ENCODE measurements at regions not wholly inside any gene's neighbourhood (a gene's known extent, or its start where the extent isn't known, plus 50 kb on each side); places are given as distances from the start of the nearest gene placed in this dataset.

DNA sequence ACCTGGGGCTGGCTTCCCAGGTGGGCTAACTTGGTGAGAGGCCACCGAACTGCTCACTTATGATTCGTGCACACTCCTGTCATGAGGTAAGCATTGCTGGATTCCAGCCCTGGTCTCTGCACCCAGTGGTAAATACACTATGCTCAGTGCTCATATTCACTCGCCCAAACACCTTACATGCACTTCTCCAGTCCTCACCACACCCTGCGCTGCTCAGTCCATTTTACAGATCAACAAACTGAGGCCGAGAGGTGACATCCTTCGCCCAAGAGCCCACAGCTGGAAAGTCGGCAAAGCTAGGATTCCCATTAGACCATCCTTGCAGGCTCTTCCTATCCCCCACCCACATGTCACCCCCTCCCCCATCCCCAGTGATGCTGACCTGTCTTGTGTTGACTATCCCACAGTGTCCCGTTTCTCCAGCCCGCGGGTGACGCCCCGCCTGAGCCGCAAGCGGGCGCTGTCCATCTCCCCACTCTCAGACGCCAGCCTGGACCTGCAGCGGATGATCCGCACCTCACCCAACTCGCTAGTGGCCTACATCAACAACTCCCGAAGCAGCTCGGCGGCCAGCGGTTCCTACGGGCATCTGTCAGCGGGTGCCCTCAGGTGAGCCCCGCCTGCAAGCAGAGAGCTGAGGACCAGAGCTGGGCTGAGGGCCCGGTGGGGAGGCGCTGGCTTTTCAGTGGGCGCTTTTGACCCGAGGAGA lies 232.8 kb downstream of the GLI2 start:
- intact Hi-C loops (cut with micrococcal nuclease; ENCODE audit: unreplicated experiment), result no loop called here
- no TSS peak for BruUV-seq (replicated peaks)
- no peaks in the 10 kb centered on the region for H3K9me2 ChIP-seq (ENCODE audit: insufficient read depth)
- no peaks in the 10 kb centered on the region for H3F3A ChIP-seq (ENCODE audit: insufficient read depth, low read depth)
- no peaks in the 10 kb centered on the region for H3K79me2 ChIP-seq (ENCODE audit: low read depth)
- H3K4me2 ChIP-seq, result no peak overlapping the region
- no peak for DNase-seq
- H3K36me3 ChIP-seq (ENCODE audit: low read depth), result no peaks in the 10 kb centered on the region
- TF ChIP-seq, protein P1, sequence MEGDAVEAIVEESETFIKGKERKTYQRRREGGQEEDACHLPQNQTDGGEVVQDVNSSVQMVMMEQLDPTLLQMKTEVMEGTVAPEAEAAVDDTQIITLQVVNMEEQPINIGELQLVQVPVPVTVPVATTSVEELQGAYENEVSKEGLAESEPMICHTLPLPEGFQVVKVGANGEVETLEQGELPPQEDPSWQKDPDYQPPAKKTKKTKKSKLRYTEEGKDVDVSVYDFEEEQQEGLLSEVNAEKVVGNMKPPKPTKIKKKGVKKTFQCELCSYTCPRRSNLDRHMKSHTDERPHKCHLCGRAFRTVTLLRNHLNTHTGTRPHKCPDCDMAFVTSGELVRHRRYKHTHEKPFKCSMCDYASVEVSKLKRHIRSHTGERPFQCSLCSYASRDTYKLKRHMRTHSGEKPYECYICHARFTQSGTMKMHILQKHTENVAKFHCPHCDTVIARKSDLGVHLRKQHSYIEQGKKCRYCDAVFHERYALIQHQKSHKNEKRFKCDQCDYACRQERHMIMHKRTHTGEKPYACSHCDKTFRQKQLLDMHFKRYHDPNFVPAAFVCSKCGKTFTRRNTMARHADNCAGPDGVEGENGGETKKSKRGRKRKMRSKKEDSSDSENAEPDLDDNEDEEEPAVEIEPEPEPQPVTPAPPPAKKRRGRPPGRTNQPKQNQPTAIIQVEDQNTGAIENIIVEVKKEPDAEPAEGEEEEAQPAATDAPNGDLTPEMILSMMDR (conservative IDR thresholded peaks at IDR 0.05), result no peak
- TF ChIP-seq EZH2 (IDR thresholded peaks at IDR 0.05; ENCODE audit: low read depth), result no peak
- no peaks in the 10 kb centered on the region; the same call in 1 of the 2 replicates for H3K4me1 ChIP-seq (replicated peaks; ENCODE audit: insufficient read depth)
- H3K27me3 ChIP-seq (ENCODE audit: insufficient read depth, low read depth), result peaks cover 24% of the 10 kb centered on the region; the same call in 1 of the 2 replicates
- no peak overlapping the region for H3K27ac ChIP-seq
- H2AFZ ChIP-seq, result no peak overlapping the region
- H4K20me1 ChIP-seq (ENCODE audit: insufficient read depth), result no peaks in the 10 kb centered on the region
- ChIA-PET CTCF (no interaction called here), POLR2A (ENCODE audit: unreplicated experiment) (interaction anchor here (0.7 kb wide), 1 partner anchor 534 kb away, joined by 3 read pairs; no protein-coding TSS in a partner anchor)
- H3K9me3 ChIP-seq (ENCODE audit: insufficient read depth, low read depth), result no peaks in the 10 kb centered on the region
- no peak overlapping the region for H3K4me3 ChIP-seq

DNA sequence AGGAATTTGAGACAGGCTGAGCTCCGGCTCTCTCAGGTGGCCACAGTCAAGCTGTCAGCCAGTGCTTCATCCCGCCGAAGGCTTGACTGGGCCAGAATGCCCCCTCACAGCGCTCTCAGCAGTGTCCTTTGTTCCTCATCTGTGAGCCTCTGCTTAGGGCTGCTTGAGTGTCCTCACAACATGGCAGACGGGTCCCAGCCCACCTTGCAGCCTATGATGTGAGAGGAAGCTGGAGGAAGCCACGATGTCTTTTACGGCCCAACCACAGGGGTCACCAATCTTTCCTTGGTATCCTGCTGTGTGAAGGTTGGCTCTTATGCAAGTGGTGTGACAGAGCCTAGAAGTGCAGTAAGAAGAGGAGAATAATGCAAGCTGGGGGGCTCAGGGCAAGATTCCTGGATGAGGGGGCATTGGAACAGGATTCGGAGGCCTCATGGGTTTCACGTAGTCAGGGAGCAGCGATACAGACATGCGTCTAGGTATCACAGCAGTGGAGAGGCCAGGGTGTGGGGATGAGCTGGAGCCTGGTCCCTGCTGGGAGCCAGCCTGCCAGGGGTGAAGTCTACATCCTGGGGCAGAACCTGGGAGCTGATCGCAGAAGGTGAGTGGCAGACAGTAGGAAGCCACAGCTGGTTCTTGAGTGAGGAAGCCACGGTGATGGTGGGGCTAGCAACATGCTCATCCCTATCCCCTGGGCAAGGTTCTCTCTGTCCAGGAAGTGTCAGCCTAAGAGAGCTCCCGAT lies 234.1 kb downstream of the GLI2 start:
- H3K27ac ChIP-seq, result no peak overlapping the region
- intact Hi-C loops (cut with micrococcal nuclease; ENCODE audit: unreplicated experiment), result no loop called here
- H4K20me1 ChIP-seq (ENCODE audit: insufficient read depth), result no peaks in the 10 kb centered on the region
- no peaks in the 10 kb centered on the region for H3K36me3 ChIP-seq (ENCODE audit: low read depth)
- no peak overlapping the region for H3K4me2 ChIP-seq
- no peaks in the 10 kb centered on the region for H3K9me2 ChIP-seq (ENCODE audit: insufficient read depth)
- no peaks in the 10 kb centered on the region for H3K9me3 ChIP-seq (ENCODE audit: insufficient read depth, low read depth)
- H3K4me1 ChIP-seq (replicated peaks; ENCODE audit: insufficient read depth), result no peaks in the 10 kb centered on the region
- no peaks in the 10 kb centered on the region for H3F3A ChIP-seq (ENCODE audit: insufficient read depth, low read depth)
- DNase-seq, result no peak
- H3K4me3 ChIP-seq, result no peak overlapping the region
- peaks cover 31% of the 10 kb centered on the region; the same call in 1 of the 2 replicates for H3K27me3 ChIP-seq (ENCODE audit: insufficient read depth, low read depth)
- no peak for TF ChIP-seq EZH2 (IDR thresholded peaks at IDR 0.05; ENCODE audit: low read depth)
- TF ChIP-seq, protein P1 (conservative IDR thresholded peaks at IDR 0.05), result no peak
- CTCF ChIA-PET, result interaction anchor here (0.6 kb wide), 2 partner anchors 89 to 108 kb away, joined by 3 to 4 read pairs; no protein-coding TSS in a partner anchor
- no peaks in the 10 kb centered on the region for H3K79me2 ChIP-seq (ENCODE audit: low read depth)
- no TSS peak for BruUV-seq (replicated peaks)
- POLR2A ChIA-PET (ENCODE audit: unreplicated experiment), result interaction anchor here (0.5 to 0.7 kb wide), 2 partner anchors 211 to 546 kb away, joined by 3 to 6 read pairs; no protein-coding TSS in a partner anchor
- H2AFZ ChIP-seq, result no peak overlapping the region

DNA sequence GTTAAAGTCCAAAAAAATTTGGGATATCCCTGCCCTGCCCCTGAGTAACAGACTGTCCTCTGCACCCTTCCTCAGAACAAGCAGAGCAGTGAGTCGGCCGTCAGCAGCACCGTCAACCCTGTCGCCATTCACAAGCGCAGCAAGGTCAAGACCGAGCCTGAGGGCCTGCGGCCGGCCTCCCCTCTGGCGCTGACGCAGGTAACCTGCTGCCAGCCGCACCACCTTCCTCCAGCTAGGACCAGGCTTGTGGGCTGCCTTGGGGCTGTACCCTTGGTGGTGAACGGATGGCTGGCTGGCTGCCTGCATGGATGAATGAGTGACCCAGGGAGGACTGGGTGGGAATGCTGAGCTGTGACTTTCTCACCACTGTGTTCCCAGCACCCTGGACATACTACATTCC lies 236.2 kb downstream of the GLI2 start:
- H3K9me2 ChIP-seq (ENCODE audit: insufficient read depth), result no peaks in the 10 kb centered on the region
- no peak overlapping the region for H3K4me2 ChIP-seq
- peaks cover 24% of the 10 kb centered on the region; the same call in 1 of the 2 replicates for H3K27me3 ChIP-seq (ENCODE audit: insufficient read depth, low read depth)
- no peaks in the 10 kb centered on the region for H4K20me1 ChIP-seq (ENCODE audit: insufficient read depth)
- BruUV-seq (replicated peaks), result no TSS peak
- H3K79me2 ChIP-seq (ENCODE audit: low read depth), result no peaks in the 10 kb centered on the region
- H3K36me3 ChIP-seq (ENCODE audit: low read depth), result no peaks in the 10 kb centered on the region
- H3K27ac ChIP-seq, result no peak overlapping the region
- H3K9me3 ChIP-seq (ENCODE audit: insufficient read depth, low read depth), result no peaks in the 10 kb centered on the region
- no peak for DNase-seq
- no peak for TF ChIP-seq EZH2 (IDR thresholded peaks at IDR 0.05; ENCODE audit: low read depth)
- TF ChIP-seq, protein P1 (conservative IDR thresholded peaks at IDR 0.05), result no peak
- no peaks in the 10 kb centered on the region for H3F3A ChIP-seq (ENCODE audit: insufficient read depth, low read depth)
- POLR2A ChIA-PET (ENCODE audit: unreplicated experiment), result no interaction called here
- CTCF ChIA-PET, result interaction anchor here (0.5 kb wide), 1 partner anchor 99 kb away, joined by 3 read pairs; no protein-coding TSS in a partner anchor
- no peak overlapping the region for H2AFZ ChIP-seq
- no peak overlapping the region for H3K4me3 ChIP-seq
- intact Hi-C loops (cut with micrococcal nuclease; ENCODE audit: unreplicated experiment), result no loop called here
- H3K4me1 ChIP-seq (replicated peaks; ENCODE audit: insufficient read depth), result no peaks in the 10 kb centered on the region
